ENCODE measurements at regions not wholly inside any gene's neighbourhood (a gene's known extent, or its start where the extent isn't known, plus 50 kb on each side); places are given as distances from the start of the nearest gene placed in this dataset.
"Not testable (repeated sequence)": the region's sequence is repeated elsewhere in the genome, so short reads cannot be mapped to it uniquely, and the experiment has no call there.

- TF ChIP-seq CTCF (IDR thresholded peaks at IDR 0.05; ENCODE audit: low read depth, low read length, missing control alignments), result no peak
- no peak for DNase-seq (ENCODE audit: low read depth)
Measured at GRCh38 chr12:42910656-42911055, 321.1 kb upstream of the PRICKLE1 start.

DNA sequence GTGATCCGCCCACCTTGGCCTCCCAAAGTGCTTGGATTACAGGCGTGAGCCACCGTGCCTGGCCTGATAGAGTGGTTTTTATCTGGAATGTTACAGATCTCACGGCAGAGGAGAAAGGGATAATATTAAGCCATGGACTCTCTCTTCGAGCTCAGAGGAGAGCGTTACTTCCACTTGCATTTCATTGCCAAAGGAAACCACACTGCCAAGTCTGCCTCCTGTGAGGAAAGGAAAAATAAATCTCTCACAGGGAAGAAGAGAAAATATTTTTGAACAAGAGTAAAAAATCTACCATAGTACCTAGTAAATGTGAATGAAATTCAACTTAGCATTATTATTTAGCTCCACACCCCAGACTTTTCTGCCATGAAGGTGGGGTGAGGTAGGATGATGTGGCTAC lies 319.2 kb upstream of the PRICKLE1 start:
- TF ChIP-seq CTCF (IDR thresholded peaks at IDR 0.05; ENCODE audit: low read depth, low read length, missing control alignments), result no peak
- no peak overlapping the region for H3K4me3 ChIP-seq (ENCODE audit: low read depth, low read length)
- no peak for DNase-seq (ENCODE audit: low read depth)

More at GRCh38 chr12:42910656-42911055, 321.1 kb upstream of the PRICKLE1 start:
- no peak overlapping the region for H3K4me3 ChIP-seq (ENCODE audit: low read depth, low read length)

- not testable (repeated sequence) for H3K4me3 ChIP-seq (ENCODE audit: low read depth, low read length); DNase-seq (ENCODE audit: low read depth)
Measured at GRCh38 chr12:42906801-42907200, 317.3 kb upstream of the PRICKLE1 start.

DNA sequence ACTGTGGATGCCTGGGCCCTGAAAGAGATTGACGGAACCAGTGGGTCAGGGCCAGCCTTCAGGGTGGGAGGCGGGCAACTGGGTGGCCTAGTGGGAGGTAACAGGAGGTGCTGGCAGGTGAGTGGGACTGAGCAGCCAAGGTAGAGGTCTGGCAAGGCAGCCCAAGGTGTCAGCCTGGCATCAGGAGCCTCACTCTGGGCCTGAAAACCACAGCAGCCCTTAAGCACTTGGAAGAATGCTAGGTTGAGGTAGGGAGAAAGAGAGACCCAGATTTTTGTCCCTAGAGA lies 315.8 kb upstream of the PRICKLE1 start:
- no peak for TF ChIP-seq CTCF (IDR thresholded peaks at IDR 0.05; ENCODE audit: low read depth, low read length, missing control alignments)
- no peak overlapping the region for H3K4me3 ChIP-seq (ENCODE audit: low read depth, low read length)
- DNase-seq (ENCODE audit: low read depth), result no peak

DNA sequence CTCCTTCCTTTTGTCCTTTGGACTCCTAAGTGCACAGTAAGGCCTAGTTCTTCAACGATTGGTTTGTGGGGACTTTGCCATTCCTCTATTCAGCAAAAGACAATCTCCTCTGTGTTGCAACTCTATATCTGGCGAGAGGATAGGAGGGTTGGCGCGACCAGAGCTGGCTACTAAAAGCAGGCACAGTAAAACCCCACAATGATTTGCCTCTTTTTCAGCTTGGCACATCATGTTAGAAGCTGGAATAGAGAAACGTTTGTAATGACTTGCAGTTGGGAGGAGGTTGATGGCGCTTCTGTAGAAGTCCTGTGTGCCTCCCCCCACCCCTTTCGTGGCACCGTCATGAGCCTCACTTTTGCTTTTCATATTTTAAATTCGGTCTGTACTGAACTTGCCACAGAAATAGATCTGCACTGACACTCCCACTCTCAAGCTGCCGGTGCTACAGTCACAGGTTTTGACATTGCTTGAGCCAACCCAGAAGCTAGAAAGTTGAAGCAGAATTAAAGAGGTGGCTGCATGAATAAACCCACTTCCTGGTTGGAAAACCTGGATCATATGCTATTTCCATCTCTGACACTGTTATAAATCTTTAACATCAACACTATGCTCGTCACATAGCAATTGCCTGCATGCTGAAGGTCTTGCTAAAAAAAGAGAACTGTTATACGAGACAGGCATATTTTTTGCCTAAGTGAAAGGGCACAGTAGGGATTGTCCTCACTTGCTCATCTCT lies 315.3 kb upstream of the PRICKLE1 start:
- no peak for TF ChIP-seq CTCF (IDR thresholded peaks at IDR 0.05; ENCODE audit: low read depth, low read length, missing control alignments)
- no peak for DNase-seq (ENCODE audit: low read depth)

GRCh38 chr12:42903736-42904135 lies 314.2 kb upstream of the PRICKLE1 start:
- H3K4me3 ChIP-seq (ENCODE audit: low read depth, low read length), result no peak overlapping the region
- no peak for TF ChIP-seq CTCF (IDR thresholded peaks at IDR 0.05; ENCODE audit: low read depth, low read length, missing control alignments)
- DNase-seq (ENCODE audit: low read depth), result no peak

More for the DNA sequence above, 315.3 kb upstream of the PRICKLE1 start:
- H3K4me3 ChIP-seq (ENCODE audit: low read depth, low read length), result no peak overlapping the region

- DNase-seq (ENCODE audit: low read depth), result no peak
- no peak overlapping the region for H3K4me3 ChIP-seq (ENCODE audit: low read depth, low read length)
- no peak for TF ChIP-seq CTCF (IDR thresholded peaks at IDR 0.05; ENCODE audit: low read depth, low read length, missing control alignments)
Measured at GRCh38 chr12:42902001-42902400, 312.5 kb upstream of the PRICKLE1 start.
